Endothelial cell of umbilical vein (primary cell): ENCODE measurements at regions not wholly inside any gene's neighbourhood (a gene's known extent, or its start where the extent isn't known, plus 50 kb on each side); places are given as distances from the start of the nearest gene placed in this dataset.

Experiments
- BruUV-seq: library from RNA; stranded (reverse); fragments of 400-500 nt; replicated peaks from 2 replicates; lab custom pipeline; 2021; lab: Mats Ljungman, UMichigan
- CTCF ChIA-PET: fragments of 300-600, 350-600 bp; sonication (Branson Sonifier 250); formaldehyde crosslinking; loops from one replicate; lab custom pipeline; 2021; ENCODE audit warnings: antibody characterized with exemption, inconsistent platforms; lab: Charles Lee
- POLR2A ChIA-PET: fragments of 300-600, 350-600 bp; sonication (Branson Sonifier 250); formaldehyde crosslinking; loops from one replicate; lab custom pipeline; 2021; ENCODE audit warnings: antibody characterized with exemption, inconsistent platforms; lab: Charles Lee
- DNase-seq: peaks from one replicate; pipeline ENCODE4 v3.0.0-alpha.2; 2011; ENCODE audit warnings: low read depth, low spot score
- FAIRE-seq: peaks from 2 replicates; lab custom pipeline; 2011; peaks lifted over from hg19 to GRCh38; lab: Jason Lieb, UNC
- H2AFZ ChIP-seq: 2 replicates; pipeline ENCODE4 v1.6.0; 2012; ENCODE audit warnings: low read depth, low read length, control low read depth, inconsistent platforms
- H3K27ac ChIP-seq: 2 replicates; pipeline ENCODE4 v1.5.1; 2011; ENCODE audit warnings: low read depth, mild to moderate bottlenecking, control low read depth, low read length, moderate library complexity; ENCODE audit not compliant: insufficient read depth
- H3K27me3 ChIP-seq, 2 experiments: 2 replicates each; pipeline versions ENCODE4 v1.6.0 to v1.6.1; 2011; ENCODE audit warnings: low read length in 2 of 2, mixed read lengths in 1 of 2; ENCODE audit not compliant: control insufficient read depth in 2 of 2, insufficient read depth in 2 of 2
- H3K36me3 ChIP-seq, 2 experiments: 2 replicates in 1 of 2; 3 replicates in 1 of 2; pipeline ENCODE4 v1.5.1; 2011; ENCODE audit warnings: low read length in 2 of 2, mild to moderate bottlenecking in 1 of 2, moderate library complexity in 1 of 2; ENCODE audit not compliant: control insufficient read depth in 2 of 2, insufficient read depth in 2 of 2; ENCODE audit errors: extremely low read depth in 1 of 2
- H3K4me1 ChIP-seq: 3 replicates; pipeline ENCODE4 v1.5.1; 2011; ENCODE audit warnings: mild to moderate bottlenecking, low read length; ENCODE audit not compliant: control insufficient read depth, insufficient read depth; ENCODE audit errors: extremely low read depth
- H3K4me2 ChIP-seq: 2 replicates; pipeline ENCODE4 v1.6.1; 2011; ENCODE audit warnings: low read length, control low read depth, mixed read lengths; ENCODE audit not compliant: insufficient read depth
- H3K4me3 ChIP-seq, 3 experiments: fragments of 200-600 bp in 1 of 3; sonication (generic), shearing (Covaris generic) in 1 of 3; replicated peaks in 1 of 3; 2 replicates each; pipeline ENCODE4 v1.5.1; 2011 to 2016; ENCODE audit warnings: control low read depth in 3 of 3, low read length in 3 of 3, mild to moderate bottlenecking in 2 of 3, inconsistent platforms in 1 of 3, low read depth in 1 of 3, moderate library complexity in 1 of 3; ENCODE audit not compliant: insufficient read depth in 1 of 3
- H3K79me2 ChIP-seq: 2 replicates; pipeline ENCODE4 v1.6.0; 2012; ENCODE audit warnings: low read length, inconsistent platforms; ENCODE audit not compliant: control insufficient read depth, insufficient read depth
- H3K9ac ChIP-seq: replicated peaks from 2 replicates; pipeline ENCODE3; 2011; ENCODE audit warnings: low read length, control low read depth; ENCODE audit not compliant: insufficient read depth; ENCODE audit errors: extremely low read depth
- H3K9me1 ChIP-seq: replicated peaks from 3 replicates; pipeline ENCODE4 v1.6.0; 2011; ENCODE audit warnings: mild to moderate bottlenecking, low read length; ENCODE audit not compliant: control insufficient read depth, insufficient read depth; ENCODE audit errors: extremely low read depth
- H3K9me3 ChIP-seq: replicated peaks from 2 replicates; pipeline ENCODE4 v1.5.1; 2012; ENCODE audit warnings: low read length, inconsistent platforms; ENCODE audit not compliant: control insufficient read depth, insufficient read depth
- H4K20me1 ChIP-seq: replicated peaks from 2 replicates; pipeline ENCODE3; 2011; ENCODE audit warnings: mild to moderate bottlenecking, low read length; ENCODE audit not compliant: control insufficient read depth, insufficient read depth; ENCODE audit errors: extremely low read depth
- EZH2 ChIP-seq: IDR thresholded peaks from 2 replicates; pipeline ENCODE4 v1.6.1; 2012; ENCODE audit warnings: borderline replicate concordance, low read depth, mild to moderate bottlenecking, moderate library complexity, low read length, inconsistent platforms; ENCODE audit not compliant: severe bottlenecking
- FOS ChIP-seq: IDR thresholded peaks from 2 replicates; pipeline ENCODE4 v1.6.1; 2011; ENCODE audit warnings: mild to moderate bottlenecking, low read length, moderate library complexity, borderline replicate concordance; ENCODE audit not compliant: insufficient read depth
- GATA2 ChIP-seq: IDR thresholded peaks from 2 replicates; pipeline ENCODE4 v1.7.0; 2011; ENCODE audit warnings: low read depth, mild to moderate bottlenecking, moderate library complexity, mixed read lengths, low read length; ENCODE audit not compliant: insufficient read length, insufficient read depth
- JUN ChIP-seq: IDR thresholded peaks from 2 replicates; pipeline ENCODE4 v1.6.1; 2011; ENCODE audit warnings: borderline replicate concordance, low read depth; ENCODE audit not compliant: insufficient read length, insufficient read depth
- MYC ChIP-seq: IDR thresholded peaks from one replicate; pipeline ENCODE4 v1.6.1; 2011; ENCODE audit warnings: mild to moderate bottlenecking, low read depth, low read length
- POLR2A ChIP-seq: IDR thresholded peaks from 2 replicates; pipeline ENCODE4 v1.6.1; 2012; ENCODE audit warnings: low read depth, mild to moderate bottlenecking, control low read depth, low read length
- POLR2AphosphoS5 ChIP-seq: IDR thresholded peaks from 2 replicates; pipeline ENCODE4 v1.6.1; 2012; ENCODE audit warnings: low read depth, mild to moderate bottlenecking, control low read depth, low read length, moderate library complexity; ENCODE audit not compliant: insufficient read depth
- dilution Hi-C: fragments of 300-500 bp; cut with MboI; formaldehyde crosslinking; loops from one replicate; pipeline ENCODE4 v1.15.0; 2019; ENCODE audit warnings: low sequenced_read_pairs; ENCODE audit not compliant: extremely low pct_ligation_motif_present
- intact Hi-C: fragments of 100-400 bp; cut with micrococcal nuclease; formaldehyde crosslinking; loops from one replicate; pipeline ENCODE4 v1.10.0; 2022
- TF ChIP-seq, protein P1 (sequence below): IDR thresholded peaks from 2 replicates; pipeline ENCODE4 v1.6.1; 2011; ENCODE audit not compliant: insufficient read depth, insufficient read length
- TF ChIP-seq, protein P2 (sequence below), 2 donors: IDR thresholded peaks; 1 replicate in 1 of 2; 2 replicates in 1 of 2; pipeline ENCODE4 v1.5.1; 2011; ENCODE audit warnings: low read length in 2 of 2, mild to moderate bottlenecking in 2 of 2, moderate library complexity in 2 of 2, control low read depth in 1 of 2, inconsistent platforms in 1 of 2, low read depth in 1 of 2; ENCODE audit not compliant: insufficient read depth in 1 of 2; ENCODE audit errors: extremely low read depth in 1 of 2

DNA sequence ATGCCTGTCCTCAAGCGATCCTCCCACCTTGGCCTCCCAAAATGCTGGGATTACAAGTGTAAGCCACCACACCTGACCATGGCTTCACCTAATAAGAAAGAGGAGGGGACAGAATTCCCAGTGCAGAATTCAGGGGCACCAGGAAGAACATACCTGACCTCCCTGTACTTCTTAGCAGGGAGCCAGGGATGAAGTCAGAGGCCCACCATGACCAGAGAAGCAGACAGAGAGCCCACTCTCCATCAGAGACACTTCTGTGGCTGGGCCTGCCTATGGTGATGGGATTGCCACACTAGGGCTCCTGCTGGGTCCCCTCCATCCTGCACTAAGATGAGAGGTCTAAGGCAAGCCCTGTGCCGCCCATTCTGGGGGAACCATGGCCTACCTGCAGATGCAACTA, 157.4 kb upstream of the LYZL2 start:
- dilution Hi-C loops: no loop called here
- Histone ChIP-seq H2AFZ (no peak overlapping the region), H3K27ac (no peak overlapping the region), H3K36me3 (no peaks in the 10 kb centered on the region), H3K9ac (no peak overlapping the region), H3K4me3 (no peak overlapping the region), H3K9me1 (no peaks in the 10 kb centered on the region), H4K20me1 (no peaks in the 10 kb centered on the region), H3K9me3 (no peaks in the 10 kb centered on the region), H3K4me1 (peaks cover 53% of the 10 kb centered on the region), H3K27me3 (no peaks in the 10 kb centered on the region), H3K4me2 (no peak overlapping the region), H3K79me2 (no peaks in the 10 kb centered on the region)
- intact Hi-C loops: no loop called here
- no peak for FAIRE-seq
- CTCF ChIA-PET: interaction anchor here (0.9 to 5.6 kb wide), 2 partner anchors 22 to 26 kb away, joined by 3 to 44 read pairs; no protein-coding TSS in a partner anchor
- BruUV-seq: no TSS peak
- POLR2A ChIA-PET: no interaction called here
- TF ChIP-seq POLR2A (no peak), POLR2AphosphoS5 (no peak), MYC (no peak), JUN (no peak), GATA2 (no peak), EZH2 (no peak), FOS (no peak)
- TF ChIP-seq, protein P1, sequence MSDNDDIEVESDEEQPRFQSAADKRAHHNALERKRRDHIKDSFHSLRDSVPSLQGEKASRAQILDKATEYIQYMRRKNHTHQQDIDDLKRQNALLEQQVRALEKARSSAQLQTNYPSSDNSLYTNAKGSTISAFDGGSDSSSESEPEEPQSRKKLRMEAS: no peak
- TF ChIP-seq, protein P2, sequence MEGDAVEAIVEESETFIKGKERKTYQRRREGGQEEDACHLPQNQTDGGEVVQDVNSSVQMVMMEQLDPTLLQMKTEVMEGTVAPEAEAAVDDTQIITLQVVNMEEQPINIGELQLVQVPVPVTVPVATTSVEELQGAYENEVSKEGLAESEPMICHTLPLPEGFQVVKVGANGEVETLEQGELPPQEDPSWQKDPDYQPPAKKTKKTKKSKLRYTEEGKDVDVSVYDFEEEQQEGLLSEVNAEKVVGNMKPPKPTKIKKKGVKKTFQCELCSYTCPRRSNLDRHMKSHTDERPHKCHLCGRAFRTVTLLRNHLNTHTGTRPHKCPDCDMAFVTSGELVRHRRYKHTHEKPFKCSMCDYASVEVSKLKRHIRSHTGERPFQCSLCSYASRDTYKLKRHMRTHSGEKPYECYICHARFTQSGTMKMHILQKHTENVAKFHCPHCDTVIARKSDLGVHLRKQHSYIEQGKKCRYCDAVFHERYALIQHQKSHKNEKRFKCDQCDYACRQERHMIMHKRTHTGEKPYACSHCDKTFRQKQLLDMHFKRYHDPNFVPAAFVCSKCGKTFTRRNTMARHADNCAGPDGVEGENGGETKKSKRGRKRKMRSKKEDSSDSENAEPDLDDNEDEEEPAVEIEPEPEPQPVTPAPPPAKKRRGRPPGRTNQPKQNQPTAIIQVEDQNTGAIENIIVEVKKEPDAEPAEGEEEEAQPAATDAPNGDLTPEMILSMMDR (IDR thresholded peaks at IDR 0.05; ENCODE audit: extremely low read depth in 1 of 2, insufficient read depth in 1 of 2, low read depth in 1 of 2, low read length in 2 of 2): no peak
- DNase-seq: no peak
